Left renal cortex interstitium (tissue), 4 donors: ENCODE measurements at regions not wholly inside any gene's neighbourhood (a gene's known extent, or its start where the extent isn't known, plus 50 kb on each side); places are given as distances from the start of the nearest gene placed in this dataset.
"Not testable (repeated sequence)": the region's sequence is repeated elsewhere in the genome, so short reads cannot be mapped to it uniquely, and the experiment has no call there.

ENCODE experiments used
- DNase-seq, 4 donors: peaks; one replicate each; pipeline ENCODE4 v3.0.0-alpha.2; 2013; ENCODE audit warnings: low read depth in 4 of 4, low spot score in 2 of 4, missing footprints in 1 of 4

- DNase-seq = no peak
These were observed 289.9 kb downstream of the CD109 start for GRCh38 chr6:73985891-73986290.

- DNase-seq = no peak
These were observed 288.7 kb downstream of the CD109 start for GRCh38 chr6:73984571-73985210.

GRCh38 chr6:73983367-73983766 is 287.4 kb downstream of the CD109 start:
- DNase-seq = no peak

GRCh38 chr6:73980096-73980495 is 284.1 kb downstream of the CD109 start:
- no peak for DNase-seq

GRCh38 chr6:73978330-73978729 is 282.3 kb downstream of the CD109 start:
- no peak for DNase-seq

GRCh38 chr6:73972518-73972917 is 276.5 kb downstream of the CD109 start:
- DNase-seq = not testable (repeated sequence)

GRCh38 chr6:73969971-73970970 is 274.3 kb downstream of the CD109 start:
- no peak for DNase-seq

GRCh38 chr6:73968221-73968757 is 272.3 kb downstream of the CD109 start:
- DNase-seq = no peak

- no peak for DNase-seq
These were observed 269.6 kb downstream of the CD109 start for GRCh38 chr6:73965539-73966029.

- DNase-seq = no peak
These were observed 268.3 kb downstream of the CD109 start for GRCh38 chr6:73964241-73964854.

- DNase-seq = no peak
These were observed 266.9 kb downstream of the CD109 start for GRCh38 chr6:73962884-73963283.

GRCh38 chr6:73956305-73956704 is 260.3 kb downstream of the CD109 start:
- DNase-seq = no peak

GRCh38 chr6:73955800-73956199 is 259.8 kb downstream of the CD109 start:
- no peak for DNase-seq

- DNase-seq = no peak
These were observed 258.9 kb downstream of the CD109 start for GRCh38 chr6:73954881-73955280.

GRCh38 chr6:73951183-73951582 is 255.2 kb downstream of the CD109 start:
- DNase-seq = no peak

- no peak for DNase-seq
These were observed 248.1 kb downstream of the CD109 start for GRCh38 chr6:73943930-73944652.

- DNase-seq = no peak
These were observed 247.4 kb downstream of the CD109 start for GRCh38 chr6:73943411-73943810.

GRCh38 chr6:73942592-73943186 is 246.7 kb downstream of the CD109 start:
- DNase-seq = no peak

- DNase-seq = no peak
These were observed 245.9 kb downstream of the CD109 start for GRCh38 chr6:73941892-73942291.

GRCh38 chr6:73937805-73938204 is 241.8 kb downstream of the CD109 start:
- no peak for DNase-seq
